H1 (cell line): ENCODE measurements at regions not wholly inside any gene's neighbourhood (a gene's known extent, or its start where the extent isn't known, plus 50 kb on each side); places are given as distances from the start of the nearest gene placed in this dataset.

Experiments used
- CTCF ChIA-PET: fragments of 300-600 bp; sonication (Branson Sonifier 250); formaldehyde crosslinking; loops from one replicate; lab custom pipeline; 2021; ENCODE audit not compliant: partially characterized antibody; lab: Charles Lee
- POLR2A ChIA-PET: fragments of 300-600 bp; sonication (Branson Sonifier 250); formaldehyde crosslinking; loops from one replicate; lab custom pipeline; 2021; ENCODE audit warnings: inconsistent platforms; ENCODE audit not compliant: partially characterized antibody; lab: Charles Lee
- DNase-seq, 2 experiments: peaks; one replicate each; pipeline versions ENCODE4 v3.0.0 to v3.0.0-alpha.2; 2010 to 2022; ENCODE audit warnings: low spot score in 2 of 2, low read depth in 1 of 2, mixed read lengths in 1 of 2
- FAIRE-seq: peaks from 2 replicates; lab custom pipeline; 2011; peaks lifted over from hg19 to GRCh38; lab: Jason Lieb, UNC
- H2AFZ ChIP-seq: 2 replicates; pipeline ENCODE4 v1.8.1; 2012; ENCODE audit warnings: low read length, inconsistent platforms
- H2AK5ac ChIP-seq: 2 replicates; pipeline ENCODE4 v1.6.1; 2013; ENCODE audit warnings: low read depth, low read length
- H2BK120ac ChIP-seq: replicated peaks from 2 replicates; pipeline ENCODE3; 2013; ENCODE audit warnings: low read depth, low read length, inconsistent platforms
- H2BK12ac ChIP-seq: 2 replicates; pipeline ENCODE4 v1.6.1; 2013; ENCODE audit warnings: low read depth, low read length
- H2BK15ac ChIP-seq: 2 replicates; pipeline ENCODE4 v1.6.1; 2013; ENCODE audit warnings: low read length
- H2BK20ac ChIP-seq: 2 replicates; pipeline ENCODE4 v1.6.1; 2013; ENCODE audit warnings: low read length
- H2BK5ac ChIP-seq: 2 replicates; pipeline ENCODE4 v1.6.1; 2013; ENCODE audit warnings: low read depth, low read length
- H3K14ac ChIP-seq: 2 replicates; pipeline ENCODE4 v1.6.1; 2013; ENCODE audit warnings: inconsistent platforms; ENCODE audit not compliant: insufficient read length
- H3K18ac ChIP-seq: 2 replicates; pipeline ENCODE4 v1.6.1; 2013; ENCODE audit warnings: low read length; ENCODE audit errors: extremely low read depth
- H3K23ac ChIP-seq: 2 replicates; pipeline ENCODE4 v1.6.1; 2013; ENCODE audit warnings: inconsistent platforms; ENCODE audit not compliant: insufficient read length
- H3K23me2 ChIP-seq: 2 replicates; pipeline ENCODE4 v1.6.1; 2013; ENCODE audit warnings: low read depth, low read length
- H3K27ac ChIP-seq: 2 replicates; pipeline ENCODE4 v1.6.1; 2011; ENCODE audit warnings: low read depth, low read length, inconsistent platforms
- H3K27me3 ChIP-seq, 4 experiments: replicated peaks in 1 of 4; 1 replicate in 1 of 4; 2 replicates in 3 of 4; pipeline versions ENCODE4 v1.6.1 to v1.8.1; 2011 to 2013; ENCODE audit warnings: low read length in 3 of 4, mild to moderate bottlenecking in 3 of 4, inconsistent platforms in 2 of 4, mixed read lengths in 2 of 4, moderate library complexity in 1 of 4; ENCODE audit not compliant: control insufficient read depth in 3 of 4, insufficient read depth in 3 of 4; ENCODE audit errors: extremely low read depth in 1 of 4
- H3K36me3 ChIP-seq, 4 experiments: 2 replicates each; pipeline versions ENCODE4 v1.6.1 to v1.8.1; 2011 to 2013; ENCODE audit warnings: mild to moderate bottlenecking in 4 of 4, low read length in 3 of 4, moderate library complexity in 2 of 4, control low read depth in 1 of 4, inconsistent platforms in 1 of 4; ENCODE audit not compliant: insufficient read depth in 4 of 4, control insufficient read depth in 2 of 4
- H3K4ac ChIP-seq: replicated peaks from 2 replicates; pipeline ENCODE3; 2013; ENCODE audit warnings: low read length, low read depth, mixed read lengths, inconsistent platforms; ENCODE audit not compliant: insufficient read length
- H3K4me1 ChIP-seq, 4 experiments: replicated peaks in 1 of 4; 1 replicate in 1 of 4; 2 replicates in 3 of 4; pipeline versions ENCODE4 v1.6.1 to v1.8.1; 2011 to 2013; ENCODE audit warnings: low read length in 3 of 4, inconsistent platforms in 2 of 4, mixed read lengths in 1 of 4; ENCODE audit not compliant: insufficient read depth in 4 of 4, control insufficient read depth in 3 of 4
- H3K4me2 ChIP-seq, 2 experiments: 2 replicates each; pipeline versions ENCODE4 v1.6.1 to v1.8.1; 2011 to 2013; ENCODE audit warnings: low read depth in 2 of 2, low read length in 2 of 2, control low read depth in 1 of 2, inconsistent platforms in 1 of 2, mild to moderate bottlenecking in 1 of 2; ENCODE audit not compliant: insufficient read depth in 1 of 2
- H3K4me3 ChIP-seq, 4 experiments: fragments of 200-600, 300-600 bp in 1 of 4; sonication (generic), shearing (Covaris generic), sonication (Bioruptor Twin) in 1 of 4; 2 replicates each; pipeline versions ENCODE4 v1.5.1 to v1.8.1; 2011 to 2016; ENCODE audit warnings: low read length in 4 of 4, low read depth in 3 of 4, control low read depth in 2 of 4, inconsistent platforms in 2 of 4, mild to moderate bottlenecking in 2 of 4, mixed read lengths in 1 of 4, moderate library complexity in 1 of 4; ENCODE audit not compliant: insufficient read depth in 2 of 4; ENCODE audit errors: extremely low read depth in 1 of 4
- H3K56ac ChIP-seq: replicated peaks from 2 replicates; pipeline ENCODE3; 2013; ENCODE audit warnings: low read depth, mild to moderate bottlenecking, mixed read lengths, low read length, inconsistent platforms; ENCODE audit not compliant: insufficient read length
- H3K79me1 ChIP-seq: 2 replicates; pipeline ENCODE4 v1.6.1; 2013; ENCODE audit warnings: low read depth, low read length, control low read depth
- H3K79me2 ChIP-seq, 2 experiments: 2 replicates each; pipeline versions ENCODE4 v1.6.1 to v1.8.1; 2012 to 2013; ENCODE audit warnings: low read length in 2 of 2, mild to moderate bottlenecking in 2 of 2, inconsistent platforms in 1 of 2; ENCODE audit not compliant: insufficient read depth in 2 of 2, control insufficient read depth in 1 of 2
- H3K9ac ChIP-seq, 4 experiments: replicated peaks in 1 of 4; 1 replicate in 1 of 4; 2 replicates in 3 of 4; pipeline versions ENCODE4 v1.6.1 to v1.8.1; 2011 to 2013; ENCODE audit warnings: low read depth in 3 of 4, low read length in 3 of 4, control low read depth in 2 of 4, mild to moderate bottlenecking in 2 of 4, moderate library complexity in 2 of 4, inconsistent platforms in 1 of 4; ENCODE audit errors: extremely low read depth in 1 of 4
- H3K9me3 ChIP-seq, 2 experiments: 2 replicates each; pipeline versions ENCODE4 v1.6.1 to v1.8.1; 2012 to 2013; ENCODE audit warnings: mild to moderate bottlenecking in 2 of 2, moderate library complexity in 2 of 2, control low read depth in 1 of 2, inconsistent platforms in 1 of 2, low read depth in 1 of 2, low read length in 1 of 2, mixed read lengths in 1 of 2; ENCODE audit not compliant: insufficient read depth in 2 of 2
- H4K20me1 ChIP-seq, 2 experiments: replicated peaks in 1 of 2; 2 replicates each; pipeline versions ENCODE3 to v1.8.1; 2011 to 2013; ENCODE audit warnings: inconsistent platforms in 2 of 2, low read length in 2 of 2, mild to moderate bottlenecking in 1 of 2; ENCODE audit not compliant: insufficient read depth in 2 of 2, control insufficient read depth in 1 of 2
- H4K5ac ChIP-seq: 2 replicates; pipeline ENCODE4 v1.6.1; 2013; ENCODE audit warnings: low read length, low read depth, mixed read lengths, inconsistent platforms; ENCODE audit not compliant: insufficient read length
- H4K8ac ChIP-seq: 2 replicates; pipeline ENCODE4 v1.8.0; 2013; ENCODE audit warnings: mild to moderate bottlenecking, moderate library complexity, low read length, inconsistent platforms; ENCODE audit not compliant: insufficient read depth; ENCODE audit errors: extremely low read depth
- H4K91ac ChIP-seq: replicated peaks from 2 replicates; pipeline ENCODE3; 2013; ENCODE audit warnings: low read length, mixed read lengths, inconsistent platforms; ENCODE audit not compliant: insufficient read length
- BCL11A ChIP-seq, 2 experiments: IDR thresholded peaks; one replicate each; pipeline ENCODE4 v1.6.1; 2011; ENCODE audit warnings: low read depth in 2 of 2, low read length in 2 of 2, mild to moderate bottlenecking in 2 of 2
- BRCA1 ChIP-seq: IDR thresholded peaks from 2 replicates; pipeline ENCODE4 v1.6.1; 2012; ENCODE audit warnings: low read depth, low read length, improper control_type of control experiment
- CHD2 ChIP-seq: IDR thresholded peaks from 2 replicates; pipeline ENCODE4 v1.6.1; 2012; ENCODE audit warnings: low read length, improper control_type of control experiment
- KDM4A ChIP-seq: IDR thresholded peaks from one replicate; pipeline ENCODE4 v1.7.1; 2012; ENCODE audit warnings: low read depth, mild to moderate bottlenecking, moderate library complexity, low read length, inconsistent platforms; ENCODE audit not compliant: severe bottlenecking
- RFX5 ChIP-seq: IDR thresholded peaks from 2 replicates; pipeline ENCODE4 v1.6.1; 2011; ENCODE audit warnings: low read depth, low read length, improper control_type of control experiment, borderline replicate concordance
- SIN3A ChIP-seq, 2 experiments: IDR thresholded peaks in 1 of 2; conservative IDR thresholded peaks in 1 of 2; 2 replicates each; pipeline ENCODE4 v1.6.1; 2011 to 2012; ENCODE audit warnings: low read length in 2 of 2, improper control_type of control experiment in 1 of 2, low read depth in 1 of 2, mild to moderate bottlenecking in 1 of 2
- TAF7 ChIP-seq: optimal IDR thresholded peaks from 2 replicates; pipeline ENCODE3; 2011; ENCODE audit warnings: low read depth, mild to moderate bottlenecking, inconsistent platforms, low read length, moderate library complexity, borderline replicate concordance
- WGBS, 2 experiments: shearing (Covaris generic) in 1 of 2; methylation state at CpG; one replicate each; pipeline versions ENCODE4 v1.1.6 to v1.1.7; 2013 to 2015; ENCODE audit warnings: low lambda C conversion rate in 2 of 2, mixed read lengths in 2 of 2, inconsistent platforms in 1 of 2, low coverage in 1 of 2, missing lambda C conversion rate in 1 of 2; ENCODE audit not compliant: insufficient replicate concordance in 2 of 2, insufficient coverage in 1 of 2, insufficient read length in 1 of 2; ENCODE audit errors: extremely low coverage in 1 of 2, missing lambda C conversion rate in 1 of 2; 5-methylcytosine and 5-hydroxymethylcytosine counted together
- TF ChIP-seq, protein P1 (sequence below): IDR thresholded peaks from 2 replicates; pipeline ENCODE4 v1.6.1; 2011; ENCODE audit warnings: low read length, improper control_type of control experiment

DNA sequence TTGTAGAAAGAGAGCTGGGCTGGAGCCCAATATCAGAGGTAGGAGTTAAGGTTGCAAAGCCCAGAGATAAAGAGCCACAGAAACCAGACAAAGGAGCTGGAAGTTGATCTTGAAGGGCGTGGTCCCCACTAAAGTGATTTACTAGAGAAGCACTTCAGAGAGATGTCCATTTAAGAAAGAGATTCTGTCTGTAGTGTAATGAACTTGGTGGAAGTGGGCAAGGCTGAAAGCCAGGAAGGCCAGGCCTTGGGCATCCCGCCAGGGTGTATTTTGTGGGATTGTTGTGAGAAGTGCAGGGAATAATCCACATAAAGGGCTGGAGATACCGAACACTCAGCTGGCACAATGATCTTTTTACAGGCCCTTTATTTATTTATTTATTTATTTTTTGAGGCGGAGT lies 1398.8 kb downstream of the TBC1D22A start:
- FAIRE-seq (no peak), DNase-seq (no peak)
- H3K79me1 ChIP-seq: no peaks in the 10 kb centered on the region
- H3K79me2 ChIP-seq: no peaks in the 10 kb centered on the region
- no peak overlapping the region for H2BK120ac ChIP-seq
- no peaks in the 10 kb centered on the region; a peak in 1 of 7 replicates for H3K4me1 ChIP-seq
- no peak overlapping the region for H3K4ac ChIP-seq
- H3K4me2 ChIP-seq: no peak overlapping the region
- H3K9me3 ChIP-seq: no peaks in the 10 kb centered on the region
- H3K56ac ChIP-seq: no peak overlapping the region
- no peaks in the 10 kb centered on the region for H3K36me3 ChIP-seq
- ChIA-PET POLR2A (no interaction called here), CTCF (interaction anchor here (1.1 to 1.8 kb wide), 2 partner anchors 8 to 19 kb away, joined by 3 to 4 read pairs; no protein-coding TSS in a partner anchor)
- no peak overlapping the region for H3K9ac ChIP-seq
- no peak overlapping the region for H2BK12ac ChIP-seq
- no peak overlapping the region for H4K91ac ChIP-seq
- no peak overlapping the region for H3K23ac ChIP-seq
- H3K4me3 ChIP-seq: no peak overlapping the region
- H2BK15ac ChIP-seq: no peak overlapping the region
- no peak overlapping the region for H3K27ac ChIP-seq
- H2AFZ ChIP-seq: no peak overlapping the region
- H3K23me2 ChIP-seq: no peaks in the 10 kb centered on the region
- H4K20me1 ChIP-seq: no peaks in the 10 kb centered on the region
- TF ChIP-seq KDM4A (no peak), TAF7 (no peak), RFX5 (no peak), BRCA1 (no peak), CHD2 (no peak), SIN3A (conservative IDR thresholded peaks at IDR 0.05 in 1 of 2, IDR thresholded peaks at IDR 0.05 in 1 of 2; ENCODE audit: low read depth in 1 of 2, low read length in 2 of 2) (no peak), BCL11A (IDR thresholded peaks at IDR 0.05; ENCODE audit: low read depth in 2 of 2, low read length in 2 of 2) (no peak)
- TF ChIP-seq, protein P1, sequence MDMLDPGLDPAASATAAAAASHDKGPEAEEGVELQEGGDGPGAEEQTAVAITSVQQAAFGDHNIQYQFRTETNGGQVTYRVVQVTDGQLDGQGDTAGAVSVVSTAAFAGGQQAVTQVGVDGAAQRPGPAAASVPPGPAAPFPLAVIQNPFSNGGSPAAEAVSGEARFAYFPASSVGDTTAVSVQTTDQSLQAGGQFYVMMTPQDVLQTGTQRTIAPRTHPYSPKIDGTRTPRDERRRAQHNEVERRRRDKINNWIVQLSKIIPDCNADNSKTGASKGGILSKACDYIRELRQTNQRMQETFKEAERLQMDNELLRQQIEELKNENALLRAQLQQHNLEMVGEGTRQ: no peak
- H2BK20ac ChIP-seq: no peak overlapping the region
- H4K8ac ChIP-seq: no peak overlapping the region
- H3K27me3 ChIP-seq: no peaks in the 10 kb centered on the region
- 88% methylated on average over 4 of the region's 4 CpGs; no CpG with 5 or more reads in 1 of the 2 experiments for WGBS, 2 experiments
- no peak overlapping the region for H3K18ac ChIP-seq
- no peak overlapping the region for H3K14ac ChIP-seq
- no peak overlapping the region for H2BK5ac ChIP-seq
- H2AK5ac ChIP-seq: no peak overlapping the region
- no peak overlapping the region for H4K5ac ChIP-seq
